CD4-positive, alpha-beta T cell treated with Interleukin-17A for 4 hours (primary cell): ENCODE measurements at regions not wholly inside any gene's neighbourhood (a gene's known extent, or its start where the extent isn't known, plus 50 kb on each side); places are given as distances from the start of the nearest gene placed in this dataset.
"Not testable (repeated sequence)": the region's sequence is repeated elsewhere in the genome, so short reads cannot be mapped to it uniquely, and the experiment has no call there.

Experiments
- DNase-seq: peaks from one replicate; pipeline ENCODE4 v3.0.0-alpha.2; 2020; ENCODE audit warnings: mixed read lengths

DNA sequence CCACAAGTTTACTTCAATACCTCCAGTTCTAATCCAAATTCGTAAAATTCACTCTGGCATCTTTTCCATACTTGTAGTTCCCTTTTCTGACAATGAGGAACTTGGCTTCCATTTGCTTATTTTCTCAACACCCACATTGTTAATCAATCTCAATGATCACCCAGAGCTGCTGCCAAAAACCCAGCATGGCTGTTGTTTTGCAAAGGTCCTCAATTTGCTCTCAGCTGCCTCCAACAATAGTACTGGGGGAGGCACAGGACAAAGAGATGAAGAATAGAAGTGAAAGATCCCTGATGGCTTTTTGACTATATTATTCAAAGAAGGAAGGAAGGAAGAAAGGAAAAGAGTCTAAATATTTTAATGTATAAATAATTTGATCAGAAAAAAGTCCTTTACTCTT lies 847.8 kb downstream of the RAPGEF2 start:
- no peak for DNase-seq

DNA sequence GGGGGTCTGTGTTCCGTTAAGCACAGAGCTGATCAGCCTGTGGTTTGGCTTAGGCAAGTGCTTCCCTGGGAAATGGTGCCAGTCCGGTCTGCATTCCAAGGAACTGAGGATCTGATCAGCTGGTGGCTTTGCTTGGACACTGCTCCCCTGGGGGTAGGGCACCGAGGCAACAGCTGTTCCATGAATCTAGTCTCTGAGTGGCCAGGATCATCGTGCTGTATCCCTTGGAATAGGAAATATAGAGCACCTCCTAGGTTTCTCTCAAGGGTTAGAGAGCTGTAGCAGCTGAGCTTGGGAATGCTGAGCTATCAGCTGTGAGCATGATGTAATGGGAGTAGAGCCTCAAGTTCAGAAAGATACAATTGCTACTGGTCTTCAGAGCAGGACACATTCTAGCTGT lies 863.9 kb downstream of the RAPGEF2 start:
- DNase-seq = no peak

DNA sequence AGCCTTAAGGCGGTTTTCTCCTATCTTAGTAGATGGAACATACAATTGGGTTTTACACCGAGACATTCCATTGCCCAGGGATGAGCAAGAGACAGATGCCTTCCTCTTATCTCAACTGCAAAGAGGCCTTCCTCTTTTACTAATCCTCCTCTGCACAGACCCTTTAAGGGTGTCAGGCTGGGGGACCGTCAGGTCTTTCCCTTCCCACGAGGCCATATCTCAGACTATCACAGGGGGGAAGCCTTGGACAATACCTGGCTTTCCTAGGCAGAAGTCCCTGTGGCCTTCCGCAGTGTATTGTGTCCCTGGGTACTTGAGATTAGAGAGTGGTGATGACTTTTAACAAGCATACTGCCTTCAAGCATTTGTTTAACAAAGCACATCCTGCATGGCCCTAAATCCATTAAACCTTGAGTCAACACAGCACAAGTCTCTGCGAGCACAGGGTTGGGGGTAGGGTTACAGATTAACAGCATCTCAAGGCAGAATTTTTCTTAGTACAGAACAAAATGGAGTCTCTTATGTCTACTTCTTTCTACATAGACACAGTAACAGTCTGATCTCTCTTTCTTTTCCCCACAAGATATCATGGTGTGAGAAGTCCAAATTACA lies 874.1 kb downstream of the RAPGEF2 start:
- DNase-seq = not testable (repeated sequence)

GRCh38 chr4:159977907-159978617 lies 875.2 kb downstream of the RAPGEF2 start:
- DNase-seq = no peak

GRCh38 chr4:159979351-159979750 lies 876.5 kb downstream of the RAPGEF2 start:
- DNase-seq = no peak

DNA sequence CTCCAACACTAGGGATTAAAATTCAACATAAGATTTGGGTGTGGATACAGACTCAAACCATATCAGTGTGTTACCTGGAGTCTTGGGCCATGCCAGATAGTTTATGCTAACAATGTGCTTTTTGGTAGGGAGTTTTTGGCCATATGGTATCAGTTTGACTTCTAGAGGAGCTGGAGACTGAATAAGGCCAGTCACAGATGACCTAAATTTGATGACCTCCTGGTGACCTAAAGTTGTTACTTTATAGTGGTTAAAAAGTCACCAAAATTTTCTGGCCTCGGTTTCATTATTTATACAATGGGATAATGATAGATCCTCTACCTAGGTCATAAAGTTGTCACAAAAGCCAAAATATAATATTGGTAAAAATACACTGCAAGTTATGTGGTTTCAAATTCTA lies 877.1 kb downstream of the RAPGEF2 start:
- no peak for DNase-seq

DNA sequence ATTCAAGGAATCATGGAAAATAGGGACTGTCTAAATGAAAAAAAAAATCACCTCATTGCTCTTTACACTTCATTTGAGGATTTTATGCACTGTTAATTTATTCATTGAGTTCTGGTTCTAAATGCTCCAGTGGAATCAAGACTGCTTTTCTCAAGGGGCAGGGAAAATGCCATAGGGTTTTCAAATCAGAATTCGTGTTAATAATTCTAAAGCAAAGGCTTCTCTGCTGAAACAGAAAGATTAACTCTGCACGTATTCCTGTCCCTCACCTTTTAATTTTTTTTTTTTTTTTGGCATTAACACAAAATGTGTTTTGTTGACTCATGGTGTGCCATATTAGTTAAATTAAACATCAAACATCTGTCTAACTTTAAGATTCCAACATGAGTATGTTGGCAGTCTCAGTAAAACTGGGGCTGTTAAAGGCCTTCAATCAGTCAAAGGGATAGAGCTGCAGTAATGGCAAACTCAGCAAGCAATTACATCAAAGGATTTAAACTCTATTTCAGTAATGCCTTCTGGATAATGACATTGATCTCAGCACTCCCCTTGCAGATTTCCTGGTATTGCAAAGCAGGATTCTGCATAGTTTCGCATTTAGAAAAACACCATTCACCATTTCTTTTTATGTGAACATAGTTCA lies 878.1 kb downstream of the RAPGEF2 start:
- DNase-seq = no peak

DNA sequence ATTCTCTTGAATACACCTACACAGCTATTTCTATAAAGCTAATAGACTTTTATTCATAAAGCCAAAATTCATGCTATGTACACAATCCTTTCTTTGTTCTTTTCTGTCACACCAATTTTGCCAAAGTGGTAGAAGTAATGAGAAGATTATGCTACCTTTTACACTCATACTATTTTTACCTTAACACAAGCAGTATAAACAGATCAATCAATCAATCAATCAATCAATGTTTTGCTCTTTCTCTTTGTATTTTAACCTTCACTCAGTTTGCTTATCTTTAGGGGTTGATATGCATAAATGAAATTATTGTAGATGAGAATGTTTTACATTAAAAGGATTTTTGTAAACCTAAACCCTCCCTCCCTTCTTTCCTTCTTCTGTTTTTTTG lies 878.6 kb downstream of the RAPGEF2 start:
- DNase-seq = no peak

GRCh38 chr4:159983082-159983481 lies 880.2 kb downstream of the RAPGEF2 start:
- DNase-seq = no peak

DNA sequence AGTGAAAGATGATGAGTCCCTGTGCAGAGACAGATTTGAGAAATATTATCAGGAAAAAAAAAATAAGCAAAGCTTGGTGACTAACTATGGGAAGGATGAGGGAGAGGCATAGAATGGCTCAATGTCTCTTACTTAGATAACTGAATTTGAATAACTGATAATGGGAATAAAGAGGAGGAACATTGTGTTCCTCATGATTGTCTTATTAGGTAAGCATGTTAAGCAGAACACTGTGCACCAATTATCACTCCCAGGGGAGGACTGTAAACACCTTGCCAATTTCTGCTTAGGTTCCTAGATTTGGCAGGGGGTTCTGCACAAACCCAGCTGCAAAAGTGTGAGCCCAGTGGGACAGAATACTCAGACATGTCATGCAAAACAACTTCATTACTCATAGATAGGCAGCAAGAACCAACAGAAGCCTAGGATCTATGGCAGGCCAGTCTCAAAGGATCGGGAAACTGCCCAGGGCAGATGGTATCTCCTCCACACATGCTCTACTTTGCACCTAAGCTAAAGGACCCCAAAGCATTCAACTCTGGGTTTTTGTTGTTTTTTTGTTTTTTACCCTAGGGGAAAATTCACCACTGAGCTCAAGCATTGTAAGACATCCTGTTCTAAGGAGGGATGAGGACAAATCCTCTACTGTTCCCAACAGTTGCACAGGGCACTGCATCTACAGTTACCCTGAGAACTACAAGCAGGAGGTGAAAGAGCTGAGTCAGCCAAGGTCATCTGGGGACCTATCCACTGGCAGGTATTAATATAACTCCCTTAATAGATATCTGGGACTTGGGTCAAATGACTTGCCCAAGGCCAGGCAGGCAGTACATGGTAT lies 907.0 kb downstream of the RAPGEF2 start:
- no peak for DNase-seq

DNA sequence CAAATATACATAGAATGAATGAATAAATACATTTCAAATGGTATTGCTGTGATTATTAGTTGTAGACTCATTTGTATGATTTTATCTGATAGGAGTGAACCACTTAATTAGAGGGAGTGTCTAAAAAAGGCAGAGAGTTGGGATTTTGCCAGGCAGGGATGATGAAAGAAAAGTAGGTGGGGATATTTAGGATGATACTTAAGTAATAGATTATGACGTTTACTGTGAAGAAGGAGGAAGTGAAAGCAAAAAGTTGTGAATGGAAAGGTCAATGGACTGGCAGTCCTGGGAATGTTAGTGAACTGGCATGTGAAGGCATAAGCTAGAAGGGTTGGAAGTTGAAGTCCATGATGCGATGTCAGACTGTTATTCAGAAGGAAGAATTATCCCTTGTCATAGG lies 917.1 kb downstream of the RAPGEF2 start:
- no peak for DNase-seq

DNA sequence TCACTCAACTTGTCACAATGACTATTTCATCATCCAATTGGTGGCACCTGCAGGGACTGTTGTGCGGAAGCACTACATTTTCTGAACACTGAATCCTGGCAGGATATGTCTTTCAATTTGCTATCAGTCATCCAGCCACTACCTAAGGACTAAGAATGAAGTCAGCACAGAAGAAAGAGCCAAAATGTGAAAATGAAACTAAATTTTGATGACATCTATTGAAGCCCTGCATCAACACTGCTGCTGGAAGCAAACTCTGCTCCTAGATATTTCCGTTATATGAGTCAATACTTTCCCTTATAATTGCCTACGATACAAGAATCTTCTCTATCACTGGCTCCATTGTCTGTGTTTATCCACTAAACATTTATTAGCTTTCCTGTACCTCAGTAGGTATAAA lies 917.9 kb downstream of the RAPGEF2 start:
- DNase-seq = no peak

GRCh38 chr4:160021870-160022269 lies 919.0 kb downstream of the RAPGEF2 start:
- no peak for DNase-seq

DNA sequence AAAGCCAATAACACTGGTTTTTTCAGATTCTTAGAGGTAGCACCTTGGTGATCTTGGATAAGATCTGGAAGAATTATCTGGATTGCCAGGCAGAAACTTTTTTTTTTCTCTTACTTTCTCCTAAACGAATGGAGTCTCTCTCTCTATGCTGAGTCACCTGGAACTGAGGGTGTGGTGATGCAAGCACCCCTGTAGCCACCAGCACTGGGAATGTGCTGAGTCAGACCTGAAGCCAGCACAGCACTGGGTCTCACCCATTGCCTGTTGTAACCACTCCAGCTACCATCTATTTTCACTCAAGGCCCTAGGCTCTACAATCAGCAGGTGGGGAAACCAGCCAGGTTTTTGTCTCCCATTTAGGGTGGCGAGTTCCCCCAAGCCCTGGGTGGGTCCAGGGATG lies 923.8 kb downstream of the RAPGEF2 start:
- DNase-seq = no peak

GRCh38 chr4:160034501-160034900 lies 931.6 kb downstream of the RAPGEF2 start:
- no peak for DNase-seq

- DNase-seq = no peak
These were observed 935.7 kb downstream of the RAPGEF2 start for GRCh38 chr4:160038615-160039014.

GRCh38 chr4:160044693-160045092 lies 941.8 kb downstream of the RAPGEF2 start:
- DNase-seq = no peak

GRCh38 chr4:160082432-160083207 lies 979.7 kb downstream of the RAPGEF2 start:
- DNase-seq = no peak

DNA sequence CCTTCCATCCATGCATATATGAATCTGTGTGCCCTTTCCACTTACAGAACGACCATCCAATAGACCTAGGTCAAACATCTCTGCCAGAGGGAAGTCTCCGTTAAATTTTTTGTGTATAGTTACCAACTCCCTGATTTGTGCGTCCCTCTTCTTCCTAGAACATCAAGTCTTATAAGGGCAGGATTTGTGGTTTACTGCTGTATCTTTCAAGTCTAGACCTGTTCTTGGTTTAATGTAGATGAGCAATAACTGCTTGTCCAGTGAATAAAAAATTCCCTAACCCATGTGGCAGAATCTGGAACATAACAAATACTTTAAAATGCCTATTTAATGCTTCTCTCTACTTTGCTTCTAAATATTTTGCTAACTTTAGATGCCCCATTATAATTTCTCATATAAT lies 988.8 kb downstream of the RAPGEF2 start:
- no peak for DNase-seq

GRCh38 chr4:160100316-160100715 lies 997.4 kb downstream of the RAPGEF2 start:
- no peak for DNase-seq

DNA sequence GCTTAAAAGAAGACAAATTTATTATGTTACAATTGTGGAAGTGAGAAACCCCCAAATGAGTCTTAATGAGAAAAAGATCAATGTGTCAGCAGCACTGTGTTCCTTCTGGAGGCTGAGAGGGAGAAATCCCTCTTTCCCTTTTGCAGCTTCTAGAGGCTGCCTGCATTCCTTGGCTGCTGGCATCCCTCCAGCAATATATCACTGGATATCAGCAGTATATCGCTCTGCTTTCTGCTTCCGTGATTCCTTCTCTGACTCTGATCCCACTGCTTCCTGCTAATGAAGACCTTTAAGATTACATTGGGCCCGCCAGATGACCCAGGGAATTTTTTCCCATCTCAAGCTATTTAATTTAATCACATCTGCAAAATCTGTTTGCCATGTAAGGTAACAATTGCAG lies 1008.0 kb downstream of the RAPGEF2 start:
- no peak for DNase-seq

DNA sequence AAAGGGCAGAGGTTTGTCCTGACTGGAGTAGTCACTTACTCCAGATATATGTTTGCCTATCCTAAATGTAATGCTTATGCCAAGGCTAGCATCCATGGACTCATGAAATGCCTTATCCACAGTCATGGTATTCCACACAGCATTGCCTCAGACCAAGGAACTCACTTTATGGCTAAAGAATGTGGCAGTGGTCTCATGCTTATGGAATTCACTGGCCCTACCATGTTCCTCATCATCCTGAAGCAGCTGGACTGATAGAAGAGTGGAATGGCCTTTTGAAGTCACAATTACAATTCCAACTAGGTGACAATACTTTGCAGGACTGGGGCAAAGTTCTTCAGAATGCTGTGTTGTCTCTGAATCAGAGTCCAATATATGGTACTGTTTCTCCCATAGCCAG lies 1014.8 kb downstream of the RAPGEF2 start:
- no peak for DNase-seq
